Right forelimb (tissue), 1 donor: ENCODE measurements at regions not wholly inside any gene's neighbourhood (a gene's known extent, or its start where the extent isn't known, plus 50 kb on each side); places are given as distances from the start of the nearest gene placed in this dataset.
"Not testable (repeated sequence)": the region's sequence is repeated elsewhere in the genome, so short reads cannot be mapped to it uniquely, and the experiment has no call there.

ENCODE experiments used
- DNase-seq: peaks from one replicate; pipeline ENCODE4 v3.0.0-alpha.2; 2018

DNA sequence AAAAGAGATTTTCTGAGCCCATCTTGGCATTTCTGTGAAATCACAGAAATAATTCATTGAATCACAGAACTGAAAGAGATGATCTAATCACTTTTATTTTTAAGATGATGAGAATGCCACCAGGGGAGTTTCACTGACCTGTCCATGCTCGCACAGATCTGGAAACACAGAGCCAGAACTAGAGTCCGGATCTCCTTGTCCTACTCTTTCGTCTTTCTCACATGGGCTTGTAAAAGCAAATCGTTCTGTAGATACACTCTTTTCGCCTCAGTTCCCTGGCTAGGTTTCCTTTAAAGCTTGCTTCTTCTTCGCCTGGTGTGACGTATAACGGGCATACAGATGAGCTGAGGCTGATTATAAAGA is 122.5 kb upstream of the SPRED1 start:
- DNase-seq: peak; percentile 67

DNA sequence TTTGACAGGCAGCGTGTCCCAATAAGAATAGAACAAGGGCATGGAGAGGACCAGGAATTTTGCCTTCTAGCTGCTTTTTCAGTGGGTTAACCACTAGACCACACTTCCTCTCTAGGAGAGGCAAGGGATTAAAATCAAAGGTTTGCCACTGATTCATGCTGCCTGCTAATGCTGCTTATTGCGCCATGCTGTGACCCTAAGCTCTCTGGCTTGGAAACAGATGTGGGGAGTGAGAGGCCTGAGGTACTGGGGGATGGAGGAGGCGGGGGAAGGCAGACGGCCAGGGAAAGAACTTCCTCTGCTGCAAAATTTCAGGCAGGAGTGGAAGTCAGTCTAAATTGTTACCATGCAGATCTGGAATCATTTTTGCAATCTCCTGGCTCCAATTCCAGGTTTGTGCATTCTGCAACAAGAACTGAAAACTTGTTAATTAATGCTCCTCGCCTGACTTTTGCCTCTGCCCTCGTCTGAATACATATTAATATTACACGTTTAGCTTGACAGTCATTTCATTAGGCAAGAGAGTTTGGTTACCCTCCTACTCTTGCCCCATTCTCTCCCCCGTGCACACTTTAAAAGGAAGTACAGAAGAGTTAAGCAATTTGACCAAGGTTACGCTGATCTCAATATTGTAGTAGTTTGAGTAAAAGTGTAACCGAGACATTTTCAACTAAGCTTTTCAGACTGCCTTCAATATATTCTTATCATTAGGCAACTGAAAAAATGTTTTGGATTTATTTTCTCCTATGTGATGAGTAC is 121.7 kb upstream of the SPRED1 start:
- DNase-seq: peak; percentile 86

DNA sequence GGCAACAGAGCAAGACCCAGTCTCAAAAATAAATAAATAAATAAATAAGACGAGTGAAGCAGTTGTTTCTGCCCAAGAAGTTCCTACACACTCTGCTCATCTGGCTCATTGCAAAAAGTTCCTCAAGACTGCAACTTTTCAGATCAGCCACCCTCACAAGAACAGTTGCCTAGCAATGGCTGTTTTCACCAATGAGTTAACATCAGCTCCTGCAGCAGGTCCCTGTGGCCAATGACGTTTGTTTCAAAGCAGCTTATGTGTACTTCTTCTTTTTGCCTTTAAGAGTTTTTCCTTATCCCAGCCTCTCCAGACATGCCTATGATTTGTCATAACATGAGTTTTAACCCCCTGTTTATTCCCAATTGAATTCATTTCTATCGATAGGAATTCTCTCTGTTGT is 118.4 kb upstream of the SPRED1 start:
- no peak for DNase-seq

DNA sequence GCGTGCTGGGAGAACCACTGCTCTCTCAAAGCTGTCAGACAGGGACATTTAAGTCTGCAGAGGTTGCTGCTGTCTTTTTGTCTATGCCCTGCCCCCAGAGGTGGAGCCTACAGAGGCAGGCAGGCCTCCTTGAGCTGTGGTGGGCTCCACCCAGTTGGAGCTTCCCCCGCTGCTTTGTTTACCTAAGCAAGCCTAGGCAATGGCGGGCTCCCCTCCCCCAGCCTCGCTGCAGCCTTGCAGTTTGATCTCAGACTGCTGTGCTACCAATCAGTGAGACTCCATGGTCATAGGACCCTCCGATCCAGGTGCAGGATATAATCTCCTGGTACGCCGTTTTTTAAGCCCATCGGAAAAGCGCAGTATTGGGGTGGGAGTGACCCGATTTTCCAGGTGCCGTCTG is 110.4 kb upstream of the SPRED1 start:
- DNase-seq: not testable (repeated sequence)

DNA sequence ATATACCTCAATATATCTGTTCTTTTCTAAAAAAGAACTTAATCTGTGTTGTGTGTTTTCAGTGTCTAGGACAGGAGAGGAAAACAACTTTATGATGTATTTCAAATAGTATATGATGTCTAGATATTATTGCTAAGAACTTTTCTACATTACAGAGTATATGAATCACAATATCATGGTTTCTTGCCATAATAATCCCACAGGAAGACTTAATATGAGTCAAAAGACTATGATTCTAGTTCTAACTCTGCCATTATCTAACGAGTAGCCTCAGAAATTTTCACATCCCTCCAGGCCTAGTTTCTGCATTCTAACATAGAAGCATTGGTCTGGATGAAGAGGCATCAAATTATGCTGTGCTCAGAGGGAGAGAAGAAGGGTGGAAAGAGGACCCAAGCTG is 107.7 kb upstream of the SPRED1 start:
- no peak for DNase-seq

DNA sequence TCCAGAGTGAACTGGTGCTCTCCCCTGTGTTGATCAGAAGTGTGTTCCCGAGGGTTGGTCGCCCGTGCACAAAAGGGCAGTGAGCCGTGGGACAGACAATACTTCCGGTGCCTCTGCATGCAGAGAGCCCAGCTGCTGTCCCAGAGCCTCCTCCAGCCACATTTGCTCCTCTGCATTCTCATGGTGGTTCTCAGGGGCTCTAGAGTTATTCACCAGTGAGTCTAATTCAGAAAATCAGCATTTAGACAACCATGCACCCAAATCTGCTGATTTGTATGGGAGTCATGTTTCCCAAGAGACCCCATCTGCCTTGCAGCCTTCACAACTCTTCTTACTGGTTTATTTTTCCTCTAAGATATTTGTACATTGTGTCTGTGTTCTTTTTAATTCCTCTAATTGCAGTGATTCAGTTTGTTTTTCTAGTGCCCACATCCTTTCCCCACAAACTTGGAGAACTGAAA is 107.0 kb upstream of the SPRED1 start:
- no peak for DNase-seq

DNA sequence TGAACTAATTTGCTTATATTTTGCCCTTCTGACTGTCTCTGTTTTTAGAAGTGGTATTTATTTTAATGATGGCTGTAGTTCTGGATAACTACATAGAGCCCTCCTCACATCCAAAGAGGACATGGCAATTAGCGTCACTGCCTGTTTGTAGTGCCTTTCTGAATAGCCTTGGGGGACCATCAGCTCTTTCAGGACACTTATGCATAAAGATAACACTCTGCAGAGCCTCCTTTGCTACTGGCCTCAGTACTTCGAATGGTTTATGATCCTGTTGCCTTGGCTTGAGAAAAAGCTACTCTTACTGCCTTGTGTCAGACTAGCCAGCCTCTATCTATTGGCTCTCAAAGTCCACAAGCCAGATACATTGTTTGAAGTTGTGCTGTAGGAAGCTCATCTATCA is 105.4 kb upstream of the SPRED1 start:
- no peak for DNase-seq

DNA sequence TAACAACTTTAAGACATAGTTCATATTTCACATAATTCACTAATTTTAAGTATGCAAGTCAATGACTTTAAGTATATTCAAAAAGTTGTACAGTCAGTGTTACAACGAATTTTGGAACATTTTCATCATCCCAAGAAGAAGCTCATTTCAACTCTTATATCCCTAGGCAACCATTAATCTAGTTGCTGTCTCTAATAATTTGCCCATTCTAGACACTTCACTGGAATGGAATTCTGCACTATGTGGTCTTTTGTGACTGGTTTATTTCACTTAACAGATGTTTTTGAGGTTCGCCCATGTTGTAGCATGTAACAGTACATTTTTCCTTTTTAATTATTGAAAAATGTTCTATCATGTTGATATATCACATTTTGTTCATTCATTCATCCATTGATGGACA is 104.2 kb upstream of the SPRED1 start:
- DNase-seq: no peak

DNA sequence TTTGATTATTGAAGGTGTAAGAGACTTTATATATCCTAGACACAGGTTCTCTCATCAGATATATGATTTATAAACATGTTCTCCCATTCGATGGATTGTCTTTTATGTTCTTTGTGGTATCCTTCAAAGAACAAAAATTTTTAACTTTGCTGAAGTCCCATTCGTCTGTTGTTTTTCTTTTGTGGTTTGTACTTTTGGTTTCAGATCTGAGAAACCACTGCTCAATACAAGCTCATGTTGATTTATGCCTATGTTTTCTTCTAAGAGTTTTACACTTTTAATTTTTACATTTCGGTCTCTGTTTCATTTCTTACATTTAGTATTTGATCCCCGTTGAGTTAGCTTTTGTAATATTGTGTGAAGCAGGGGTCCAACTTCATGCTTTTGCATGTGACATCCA is 103.3 kb upstream of the SPRED1 start:
- no peak for DNase-seq

DNA sequence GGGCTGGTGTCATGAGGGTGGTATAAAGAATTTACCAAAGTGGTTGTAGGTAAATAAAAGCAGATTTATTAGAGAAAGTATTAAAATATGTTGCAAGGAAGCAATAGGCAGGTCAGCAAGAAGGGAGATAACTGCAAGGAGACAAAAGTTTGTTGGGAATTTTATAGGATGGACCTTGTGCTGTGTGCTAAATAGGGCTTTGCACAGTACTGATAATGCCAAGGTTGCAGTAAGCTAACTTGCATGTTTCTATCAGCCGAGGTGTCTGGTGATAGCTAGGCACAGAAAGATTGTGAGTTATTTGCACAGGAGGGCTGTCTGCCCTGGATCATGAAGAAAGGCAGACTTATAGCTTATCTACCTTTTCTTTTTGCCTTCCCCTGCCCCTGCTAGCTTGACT is 102.5 kb upstream of the SPRED1 start:
- DNase-seq: no peak

DNA sequence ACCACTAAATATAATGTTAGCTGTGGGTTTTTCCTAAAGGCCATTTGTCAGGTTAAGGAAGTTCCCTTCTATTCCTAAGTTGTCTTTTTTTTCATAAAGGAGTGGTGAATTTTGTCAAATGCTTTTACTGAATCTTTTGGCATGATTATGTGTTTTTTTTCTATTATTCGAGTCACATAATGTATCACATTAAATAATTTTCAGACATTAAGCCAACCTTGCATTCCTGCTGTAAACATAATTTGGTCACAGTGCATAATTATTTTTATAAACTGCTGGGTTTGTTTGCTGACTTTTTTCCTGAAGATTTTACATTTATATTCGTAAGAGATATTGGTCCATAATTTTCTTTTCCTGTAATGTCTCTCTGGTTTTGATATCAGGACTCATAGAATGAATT is 101.8 kb upstream of the SPRED1 start:
- no peak for DNase-seq

DNA sequence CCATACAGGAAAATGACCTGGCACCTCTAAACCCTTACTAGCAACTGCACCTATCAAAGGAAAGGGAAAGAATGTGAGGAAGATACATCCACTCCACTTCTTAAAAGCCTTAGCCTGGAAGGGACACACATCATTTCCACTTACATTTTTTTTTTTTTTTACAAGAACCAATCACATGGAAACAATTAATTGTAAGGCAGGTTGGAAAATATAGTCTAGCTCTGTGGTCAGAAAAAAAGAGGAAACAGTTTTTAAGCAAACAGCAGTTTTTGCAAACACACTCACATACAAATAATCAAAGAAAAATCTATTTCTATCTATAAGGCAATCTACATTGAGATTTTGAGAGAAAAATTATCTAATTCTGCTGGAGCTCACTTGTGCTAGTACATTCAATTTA is 98.9 kb upstream of the SPRED1 start:
- no peak for DNase-seq

DNA sequence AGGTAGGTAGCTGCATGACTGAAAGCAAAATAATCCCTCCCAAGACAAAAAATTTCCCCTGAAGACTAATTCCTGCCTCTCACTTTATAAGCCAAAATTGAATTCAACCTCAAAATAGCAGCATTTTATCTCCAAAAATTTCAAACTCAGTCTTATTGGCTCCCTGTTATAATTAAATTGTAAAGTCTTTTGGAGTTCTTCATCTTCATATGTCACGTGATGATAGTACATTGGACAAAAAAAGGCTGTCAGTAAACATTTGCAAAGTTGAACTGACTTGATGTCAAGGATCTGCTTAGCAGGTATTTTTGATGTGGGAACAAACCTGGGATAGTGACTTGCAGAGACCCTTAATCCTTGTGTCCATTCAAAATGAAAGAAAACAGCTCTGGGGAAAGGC is 98.4 kb upstream of the SPRED1 start:
- DNase-seq: no peak

DNA sequence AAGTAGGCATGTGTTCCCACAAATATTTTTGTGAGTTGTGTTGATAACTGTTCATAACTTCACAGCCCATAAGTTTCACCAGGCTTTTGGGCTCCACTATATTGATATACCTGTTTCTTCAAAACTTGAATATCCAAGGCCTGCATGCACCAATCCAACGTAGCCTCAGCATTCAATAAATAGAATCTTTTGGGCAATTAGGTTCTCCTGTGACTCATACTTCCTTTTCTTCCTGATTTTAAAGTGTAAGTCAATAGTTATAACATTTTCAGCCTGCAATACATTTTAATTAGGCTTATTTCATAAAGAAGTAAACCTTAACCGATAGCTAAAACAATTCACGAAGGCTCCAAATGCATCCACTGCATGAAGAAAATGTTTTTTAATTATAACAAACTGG is 97.8 kb upstream of the SPRED1 start:
- no peak for DNase-seq

DNA sequence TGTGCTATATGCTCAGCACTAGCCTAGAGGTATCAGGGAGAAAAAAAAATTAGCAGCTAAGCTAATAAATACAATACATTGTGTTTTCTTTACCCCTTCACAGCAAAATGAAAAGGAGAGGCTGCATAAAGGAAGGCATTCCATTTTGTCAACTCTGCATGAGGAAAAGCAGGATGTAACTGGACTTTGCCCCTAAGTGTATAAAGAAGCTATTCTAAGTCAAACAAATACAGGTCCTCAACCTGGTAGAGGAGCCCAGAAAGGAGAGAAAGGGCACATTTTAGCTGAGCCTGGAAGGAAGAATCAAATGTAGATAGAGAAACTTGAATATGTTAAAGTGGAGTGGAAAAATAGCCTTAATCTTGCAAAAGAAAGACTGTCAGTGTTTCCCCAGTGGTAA is 89.0 kb upstream of the SPRED1 start:
- DNase-seq: no peak

DNA sequence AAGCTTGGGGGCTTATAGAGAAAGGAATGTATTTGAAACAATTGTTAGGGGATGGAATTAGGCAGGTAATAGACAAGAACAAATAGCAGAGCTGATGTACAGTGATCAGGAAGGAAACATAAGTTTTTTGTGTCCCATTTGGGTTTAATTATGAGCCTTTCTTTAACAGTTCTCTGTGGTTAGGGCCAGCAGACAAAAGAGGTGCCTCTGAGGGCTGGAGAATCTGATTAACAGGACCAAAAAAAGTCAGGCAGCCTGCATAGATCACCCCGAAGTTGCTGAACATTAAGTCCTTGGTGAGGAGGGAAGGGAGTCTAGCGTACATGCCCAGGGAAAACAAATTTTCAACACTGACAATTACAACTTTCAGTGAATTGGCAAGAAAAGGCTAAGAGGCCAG is 88.6 kb upstream of the SPRED1 start:
- no peak for DNase-seq

DNA sequence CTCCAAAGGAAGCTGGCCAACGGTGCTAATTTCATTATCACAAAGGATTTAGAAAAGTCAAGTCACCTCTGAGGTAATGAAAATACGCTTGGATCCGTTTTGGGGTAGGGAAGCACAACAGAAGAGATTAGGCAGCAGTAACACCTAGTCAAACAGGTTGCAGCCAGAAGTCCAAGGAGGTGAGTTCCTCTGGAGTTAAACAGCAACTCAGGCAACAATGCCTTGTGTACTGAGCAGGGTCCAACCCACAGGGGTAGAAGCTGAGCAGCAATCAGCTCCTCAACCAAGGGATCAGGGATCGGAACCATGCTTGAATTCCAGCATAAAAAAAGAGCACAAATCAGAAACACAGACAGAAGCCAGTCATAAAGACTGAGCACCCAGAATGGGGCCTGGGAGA is 88.1 kb upstream of the SPRED1 start:
- no peak for DNase-seq

DNA sequence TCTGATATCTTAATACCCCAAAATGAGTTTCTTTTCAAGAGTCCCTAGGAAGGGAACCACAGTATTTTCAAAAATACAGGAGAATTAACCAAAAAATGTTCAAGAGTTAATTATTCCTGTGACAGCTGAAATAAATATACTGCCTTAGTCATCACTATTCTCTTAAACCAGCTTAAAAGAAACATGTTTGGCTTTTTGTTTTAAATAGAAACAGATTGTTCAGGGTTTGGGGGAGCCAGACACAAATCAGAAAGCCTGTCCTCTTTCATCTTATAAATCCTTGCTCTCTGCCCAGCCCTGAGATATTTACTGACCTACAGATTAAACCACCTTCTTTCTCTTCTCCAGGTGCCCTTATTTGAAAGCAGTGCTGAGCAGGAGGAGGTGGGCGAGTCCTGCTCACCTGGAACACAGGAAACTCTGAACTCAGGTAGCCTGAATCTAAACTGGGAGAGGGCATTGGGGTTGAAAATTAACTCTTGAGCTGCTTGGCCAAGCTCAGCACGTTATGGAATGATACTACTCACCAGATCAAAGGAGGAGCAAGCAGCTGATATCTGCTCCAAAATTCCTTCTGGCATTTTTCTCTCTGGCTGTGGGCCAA is 84.1 kb upstream of the SPRED1 start:
- no peak for DNase-seq

DNA sequence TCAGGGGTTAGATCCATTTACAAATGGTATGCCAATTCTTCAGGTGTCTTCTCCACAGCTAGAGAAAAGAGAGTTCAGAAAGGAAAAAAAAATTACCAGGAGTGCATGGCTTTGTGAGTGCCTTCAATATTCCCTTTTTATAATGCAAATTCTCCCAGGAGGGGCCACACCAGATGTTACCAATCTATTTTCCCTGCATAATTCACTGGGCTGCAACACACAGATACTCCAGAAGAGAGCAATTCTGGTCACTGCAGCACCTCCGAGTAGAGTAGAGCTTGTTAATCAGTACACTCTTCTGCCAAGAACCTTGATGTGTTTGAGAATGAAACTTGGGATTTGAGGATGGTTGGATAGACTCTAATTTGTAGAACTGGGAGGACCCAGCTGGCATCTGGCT is 80.7 kb upstream of the SPRED1 start:
- no peak for DNase-seq

DNA sequence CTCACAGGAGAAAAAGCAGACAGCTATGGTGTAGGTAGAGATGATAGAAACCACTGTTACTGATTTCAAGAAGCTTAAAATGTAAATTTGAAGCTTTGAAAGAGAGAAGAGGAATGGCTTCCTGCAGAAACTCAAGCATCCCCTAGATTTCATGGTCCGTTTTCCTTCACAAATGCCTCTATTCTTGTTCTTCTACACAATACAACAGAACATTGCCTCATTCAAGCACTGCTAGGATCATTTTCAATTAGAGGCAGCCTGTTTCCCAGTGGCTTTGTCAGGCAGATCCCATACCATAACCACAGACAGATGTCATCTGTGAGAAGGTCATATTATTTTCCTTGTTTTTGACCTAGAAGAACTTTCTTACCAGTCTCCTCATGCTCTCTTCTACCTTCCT is 77.9 kb upstream of the SPRED1 start:
- DNase-seq: no peak

DNA sequence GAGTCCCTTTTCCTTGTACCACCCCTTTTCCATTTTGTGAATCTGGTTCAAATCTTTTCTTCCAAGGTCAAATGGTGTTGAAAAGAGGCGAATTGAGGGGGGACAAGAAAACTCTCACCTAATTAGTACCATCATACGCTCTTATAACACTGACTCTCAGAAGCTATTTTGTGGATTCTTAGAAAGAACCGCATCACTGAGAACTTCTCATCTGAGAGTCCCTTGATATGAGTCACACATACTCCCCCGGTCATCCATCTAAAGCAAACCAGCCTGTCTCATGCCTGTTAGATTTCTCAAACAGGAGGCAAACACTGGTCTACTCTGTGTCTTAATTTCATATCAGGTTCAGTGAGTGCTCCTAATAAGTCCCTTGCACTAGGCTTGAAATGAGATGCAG is 76.5 kb upstream of the SPRED1 start:
- no peak for DNase-seq

DNA sequence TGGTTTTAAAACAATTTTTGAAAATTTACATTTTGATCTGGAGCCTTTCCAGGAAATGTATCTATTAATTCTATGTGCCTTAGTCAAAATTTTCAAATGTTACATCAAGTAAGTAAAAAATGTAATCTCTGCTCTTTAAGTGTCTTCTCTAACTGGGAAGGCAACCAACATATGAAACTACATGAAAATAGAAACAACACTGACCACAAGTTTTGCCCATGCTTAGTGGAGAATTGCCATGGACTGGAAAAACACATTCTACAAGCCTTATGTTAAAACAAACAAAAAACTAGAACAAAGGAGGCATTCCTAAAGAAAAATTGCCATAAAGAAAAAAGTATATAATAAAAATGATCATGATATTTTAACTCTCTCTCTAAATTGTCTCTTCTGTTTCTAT is 75.9 kb upstream of the SPRED1 start:
- DNase-seq: no peak

DNA sequence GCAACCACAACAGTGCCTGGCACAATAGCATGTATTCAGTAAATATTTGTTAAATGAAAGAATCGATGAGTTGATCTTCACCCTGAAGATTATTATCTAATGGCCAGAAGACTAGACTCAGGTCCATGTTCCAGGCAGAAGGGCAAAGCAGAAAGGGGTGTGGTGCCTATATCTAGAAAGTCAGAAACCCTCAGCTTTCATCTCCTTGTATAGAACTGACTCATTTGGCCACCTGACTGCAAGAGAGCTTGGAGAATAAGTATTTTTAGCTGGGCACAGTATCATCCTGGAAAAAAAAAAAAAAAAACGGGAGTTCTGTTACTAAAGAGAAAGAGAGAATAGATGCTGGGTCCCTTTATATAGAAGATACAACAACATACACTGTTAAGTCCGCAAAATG is 69.7 kb upstream of the SPRED1 start:
- DNase-seq: no peak

DNA sequence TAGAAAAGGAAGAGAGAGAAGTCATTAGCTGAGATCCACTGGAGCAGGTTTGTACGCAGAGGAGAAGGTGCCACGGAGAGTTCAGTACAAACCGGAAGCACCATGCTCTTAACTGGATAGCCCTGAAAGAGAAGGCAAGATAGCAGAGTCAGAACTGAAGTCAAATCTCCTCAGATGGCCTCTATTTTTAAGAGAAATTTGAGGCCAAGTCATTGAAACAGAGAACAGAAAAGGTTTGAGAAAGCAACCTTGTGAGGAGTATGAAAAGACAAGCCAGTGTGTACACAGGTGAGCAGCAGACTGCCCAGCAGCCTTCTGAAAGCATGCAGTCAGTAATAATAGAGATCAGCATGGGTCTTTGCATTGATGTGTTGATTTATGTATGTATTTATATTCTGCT is 66.1 kb upstream of the SPRED1 start:
- DNase-seq: no peak

DNA sequence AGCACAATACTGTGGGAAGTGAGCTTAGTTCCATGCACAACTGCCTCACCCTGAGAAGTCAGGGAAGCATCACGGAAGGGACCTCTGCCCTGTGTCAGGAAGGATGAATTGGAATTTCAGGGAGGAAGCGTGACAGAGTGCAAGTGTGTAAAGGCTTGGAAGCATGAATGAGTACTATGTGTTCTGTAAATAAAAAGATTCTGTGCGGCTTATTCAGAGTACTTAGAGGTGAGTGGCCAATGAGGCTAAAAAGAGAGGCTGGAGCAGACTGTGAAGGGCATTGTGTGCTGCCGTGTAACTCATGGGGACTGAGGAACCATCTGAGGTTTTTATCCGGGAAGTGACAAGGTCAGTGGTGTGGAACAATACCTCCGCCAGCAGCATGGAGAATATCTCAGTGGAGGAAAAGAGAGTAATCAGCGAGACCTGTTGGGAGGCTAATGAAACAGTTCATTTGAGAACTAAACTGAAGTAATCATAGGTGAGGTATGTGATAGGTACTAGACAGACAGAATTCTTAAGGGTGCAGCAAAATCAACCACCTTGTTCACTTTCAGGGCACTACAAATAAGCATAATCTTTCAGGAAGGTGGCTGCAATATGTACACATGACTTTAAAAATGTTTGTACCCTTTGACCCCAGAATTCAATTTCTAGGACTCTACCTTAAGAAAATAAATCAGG is 64.9 kb upstream of the SPRED1 start:
- DNase-seq: no peak
